OCI-M1 (cell line): ENCODE measurements at regions not wholly inside any gene's neighbourhood (a gene's known extent, or its start where the extent isn't known, plus 50 kb on each side); places are given as distances from the start of the nearest gene placed in this dataset.
"Not testable (repeated sequence)": the region's sequence is repeated elsewhere in the genome, so short reads cannot be mapped to it uniquely, and the experiment has no call there.

ENCODE experiments used
- DNase-seq: peaks from one replicate; lab custom pipeline; 2025; lab: John Stamatoyannopoulos, UW

DNA sequence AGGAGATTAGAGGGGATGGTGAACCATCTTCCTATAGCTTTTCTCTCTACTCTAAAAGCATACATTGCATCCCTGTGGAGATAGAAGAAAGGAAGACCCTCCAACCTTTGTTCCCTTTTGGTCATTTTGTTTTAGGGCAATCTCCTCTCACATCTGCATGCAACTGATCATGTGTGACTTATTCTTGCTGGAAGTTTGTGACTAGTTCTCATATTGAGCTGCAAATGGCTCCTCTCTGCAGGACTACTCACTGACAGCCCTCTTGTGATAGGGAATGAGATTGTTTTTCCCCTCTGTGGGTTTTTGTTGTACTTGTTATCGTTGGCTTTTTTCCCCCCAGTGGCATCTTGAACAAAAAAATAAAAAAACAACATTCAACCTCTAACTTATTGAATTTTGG lies 416.0 kb upstream of the CNTNAP5 start:
- no peak for DNase-seq

DNA sequence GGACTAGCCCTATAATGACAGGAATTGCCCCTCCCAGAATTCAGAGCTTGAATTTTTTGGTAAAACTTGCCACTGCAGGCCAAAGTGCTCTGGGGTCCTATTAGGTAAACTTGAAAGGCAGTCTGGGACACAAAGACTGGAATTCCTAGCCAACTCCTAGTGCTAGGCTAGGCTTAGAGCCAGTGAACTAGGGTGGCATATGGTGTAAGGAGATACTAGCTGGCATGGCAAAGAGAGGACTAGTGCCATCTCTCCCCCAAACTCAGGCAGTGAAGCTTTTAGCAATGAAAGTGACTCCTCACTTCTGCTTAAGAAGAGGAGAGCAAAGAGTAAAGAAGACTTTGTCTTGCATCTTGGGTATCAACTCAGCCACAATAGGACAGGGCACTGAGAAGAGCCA lies 410.5 kb upstream of the CNTNAP5 start:
- no peak for DNase-seq

DNA sequence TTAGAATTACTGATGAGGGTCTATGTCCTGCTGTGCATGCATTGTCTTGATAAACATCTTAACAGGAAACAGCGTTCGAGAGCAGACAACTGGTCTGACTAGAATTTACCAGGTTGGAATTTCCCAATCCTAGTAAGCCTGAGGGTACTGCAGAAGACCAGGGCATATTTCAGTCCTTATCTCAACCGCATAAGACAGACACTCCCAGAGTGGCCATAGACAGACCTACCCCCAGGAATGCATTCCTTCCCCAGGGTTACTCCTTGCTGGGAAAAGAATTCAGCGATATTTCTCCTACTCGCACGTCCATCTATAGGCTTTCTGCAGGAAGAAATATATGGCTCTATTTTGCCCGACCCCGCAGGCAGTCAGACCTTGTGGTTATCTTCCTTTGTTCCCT lies 406.4 kb upstream of the CNTNAP5 start:
- DNase-seq = not testable (repeated sequence)

DNA sequence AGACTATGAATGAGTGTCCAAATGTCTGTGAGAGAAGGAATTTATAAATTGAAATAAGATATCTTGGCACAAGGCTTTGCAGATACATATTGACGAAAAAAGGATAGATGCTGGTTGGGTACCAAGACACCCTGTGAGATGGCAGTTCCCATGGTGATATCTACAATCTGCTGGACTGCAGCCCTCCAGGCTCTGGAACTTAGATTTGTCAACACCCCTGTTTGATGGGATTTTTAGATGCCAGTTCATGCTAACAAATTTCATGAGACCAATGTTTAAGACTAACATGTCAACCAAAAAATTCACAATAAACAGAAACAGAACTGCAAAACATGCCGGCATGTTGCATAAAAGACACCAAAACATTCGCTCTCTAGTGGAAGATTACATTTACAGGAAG lies 400.3 kb upstream of the CNTNAP5 start:
- no peak for DNase-seq

DNA sequence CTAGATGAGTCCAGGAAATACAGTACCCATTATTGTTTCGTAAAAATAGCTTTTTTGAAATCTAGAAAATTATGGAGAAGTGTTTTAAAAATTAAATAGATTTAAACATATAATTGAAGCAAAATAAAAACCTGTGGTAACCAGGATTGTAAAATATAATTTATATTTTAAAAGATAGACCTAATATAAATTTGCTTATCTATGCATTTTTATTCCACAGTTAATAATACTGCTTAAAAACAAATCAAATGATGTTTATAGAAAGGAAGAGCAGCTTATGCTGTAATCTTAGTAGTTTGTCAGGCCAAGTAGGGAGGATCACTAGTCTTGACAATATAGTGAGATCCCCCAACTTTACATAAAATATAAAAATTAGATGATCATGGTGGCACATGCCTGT lies 388.9 kb upstream of the CNTNAP5 start:
- DNase-seq = no peak

DNA sequence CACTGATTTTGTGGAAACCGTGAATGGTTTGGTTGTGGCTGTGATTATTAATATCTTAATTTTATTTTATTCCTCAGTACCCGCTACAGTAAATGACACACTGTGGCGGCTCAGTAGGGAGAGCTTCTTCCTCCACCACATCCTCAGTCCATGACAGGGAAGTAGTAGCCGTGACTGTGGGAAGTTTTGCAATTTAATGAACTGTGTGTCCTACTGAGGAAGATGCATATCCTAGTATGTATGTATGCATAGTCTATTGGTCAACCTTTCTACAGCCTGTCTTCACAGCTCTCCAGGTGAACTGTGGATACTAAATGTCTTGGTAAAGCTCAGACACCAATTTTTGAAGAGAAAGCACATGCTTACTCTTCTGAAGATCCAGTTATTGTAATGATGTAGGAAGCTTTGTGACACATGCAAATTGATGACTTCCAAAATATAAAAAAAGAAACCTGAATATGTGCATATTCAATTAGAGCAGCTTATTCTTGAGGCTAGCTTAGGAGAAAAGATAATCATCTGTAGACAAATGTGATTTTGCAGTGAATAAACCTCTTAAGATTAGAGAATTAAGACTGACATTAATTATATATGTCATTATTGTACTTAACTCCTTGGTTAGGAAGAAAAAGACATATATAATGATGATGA lies 384.3 kb upstream of the CNTNAP5 start:
- no peak for DNase-seq

GRCh38 chr2:123644053-123644452 lies 381.0 kb upstream of the CNTNAP5 start:
- no peak for DNase-seq

- DNase-seq = no peak
Observed at GRCh38 chr2:123648016-123648415, 377.1 kb upstream of the CNTNAP5 start.

- no peak for DNase-seq
Observed at GRCh38 chr2:123648956-123649355, 376.1 kb upstream of the CNTNAP5 start.

DNA sequence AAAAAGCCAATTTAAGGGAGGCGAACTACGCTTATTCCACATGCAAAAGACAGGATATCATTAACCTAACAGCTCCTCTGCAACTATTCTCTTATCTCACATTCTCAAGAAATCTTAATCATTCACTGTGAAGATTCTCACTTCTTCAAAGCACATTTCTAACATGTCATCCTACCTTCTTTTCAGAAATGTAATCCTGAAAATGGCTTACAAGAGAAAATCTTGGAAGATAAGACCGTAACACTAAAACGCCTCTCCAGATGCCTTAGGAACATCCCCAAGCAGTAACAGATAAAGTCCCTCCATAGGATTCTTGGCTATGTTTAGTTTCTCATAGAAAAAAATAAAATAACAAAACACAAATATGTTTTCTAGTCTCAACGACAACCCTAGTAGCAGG lies 373.9 kb upstream of the CNTNAP5 start:
- no peak for DNase-seq

GRCh38 chr2:123652320-123652719 lies 372.8 kb upstream of the CNTNAP5 start:
- no peak for DNase-seq

- DNase-seq = no peak
Observed at GRCh38 chr2:123656590-123656989, 368.5 kb upstream of the CNTNAP5 start.

GRCh38 chr2:123659120-123659519 lies 366.0 kb upstream of the CNTNAP5 start:
- DNase-seq = no peak

DNA sequence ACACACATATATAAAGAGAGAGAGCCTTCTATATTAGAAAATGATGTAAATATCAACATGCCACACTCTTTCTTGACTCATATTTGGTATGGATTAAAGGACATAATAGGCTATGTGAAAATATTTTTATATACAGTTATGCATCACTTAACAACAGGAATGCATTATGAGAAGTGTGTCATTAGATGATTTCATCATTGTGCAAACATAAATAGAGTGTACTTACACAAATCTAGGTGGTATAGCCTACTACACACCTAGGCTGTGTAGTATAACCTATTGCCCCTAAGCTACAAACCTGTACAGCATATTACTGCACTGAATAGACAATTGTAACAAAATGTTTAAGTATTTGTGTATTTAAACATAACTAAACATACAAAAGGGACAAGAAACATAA lies 354.8 kb upstream of the CNTNAP5 start:
- no peak for DNase-seq

DNA sequence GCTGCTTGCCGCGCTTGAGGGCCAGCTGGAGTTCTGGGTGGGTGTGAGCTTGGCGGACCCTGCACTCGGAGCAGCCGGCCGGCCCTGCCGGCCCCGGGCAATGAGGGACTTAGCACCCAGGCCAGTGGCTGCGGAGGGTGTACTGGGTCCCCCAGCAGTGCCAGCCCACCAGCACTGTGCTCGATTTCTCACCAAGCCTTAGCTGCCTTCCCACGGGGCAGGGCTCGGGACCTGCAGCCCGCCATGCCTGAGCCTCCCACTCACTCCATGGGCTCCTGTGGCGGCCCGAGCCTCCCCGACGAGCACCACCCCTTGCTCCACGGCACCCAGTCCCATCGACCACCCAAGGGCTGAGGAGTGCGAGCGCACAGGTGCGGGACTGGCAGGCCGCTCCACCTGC lies 341.3 kb upstream of the CNTNAP5 start:
- DNase-seq = not testable (repeated sequence)

- DNase-seq = no peak
Observed at GRCh38 chr2:123687064-123687463, 338.0 kb upstream of the CNTNAP5 start.

- DNase-seq = no peak
Observed at GRCh38 chr2:123688231-123688940, 336.7 kb upstream of the CNTNAP5 start.

GRCh38 chr2:123692121-123692520 lies 333.0 kb upstream of the CNTNAP5 start:
- DNase-seq = peak; percentile 24

- peak; percentile 68 for DNase-seq
Observed at GRCh38 chr2:123693836-123694235, 331.3 kb upstream of the CNTNAP5 start.

GRCh38 chr2:123695426-123695825 lies 329.7 kb upstream of the CNTNAP5 start:
- peak; percentile 82 for DNase-seq

DNA sequence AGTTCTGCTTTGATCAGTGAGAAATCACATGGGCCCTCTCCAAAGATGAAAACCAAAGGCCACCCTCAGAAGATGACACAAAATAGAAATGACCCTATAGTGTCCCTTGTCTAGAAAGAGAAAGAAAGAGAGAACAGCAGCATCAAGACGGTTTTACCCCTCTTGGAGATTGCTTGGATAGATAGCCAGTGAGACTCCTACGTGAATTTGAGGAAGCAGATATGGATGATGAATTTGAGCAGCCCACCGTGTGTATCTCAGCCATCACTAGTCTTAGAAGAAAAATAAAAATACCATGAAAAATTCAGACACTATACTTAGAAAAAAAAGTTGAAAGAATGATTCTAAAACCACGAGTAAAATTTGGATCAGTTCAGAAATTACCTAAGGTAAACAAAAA lies 329.1 kb upstream of the CNTNAP5 start:
- DNase-seq = peak; percentile 80

- DNase-seq = peak; percentile 84
Observed at GRCh38 chr2:123696799-123697410, 328.2 kb upstream of the CNTNAP5 start.

DNA sequence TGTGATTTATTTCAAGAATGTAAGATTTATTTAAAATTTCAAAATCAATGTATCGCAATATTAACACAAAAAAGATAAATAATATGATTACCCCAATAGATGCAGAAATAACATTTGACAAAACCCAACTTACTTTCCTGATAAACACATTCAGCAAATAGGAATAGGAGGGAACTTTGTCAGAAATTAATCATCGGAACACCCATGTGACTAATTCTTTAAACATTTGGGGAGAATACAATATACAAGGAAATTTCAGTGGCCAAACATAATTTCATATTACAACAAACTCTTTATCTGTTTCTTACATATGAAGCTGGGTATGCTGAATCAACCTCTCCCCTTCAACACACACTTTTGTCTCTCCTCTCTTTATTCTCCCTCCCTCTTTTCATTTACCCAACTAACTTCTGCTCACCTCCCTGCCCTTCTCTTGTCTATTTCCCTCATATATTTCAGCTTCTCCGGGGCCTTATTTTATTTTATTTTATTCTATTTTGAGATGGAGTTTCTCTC lies 309.6 kb upstream of the CNTNAP5 start:
- no peak for DNase-seq
